ENCODE measurements at regions not wholly inside any gene's neighbourhood (a gene's known extent, or its start where the extent isn't known, plus 50 kb on each side); places are given as distances from the start of the nearest gene placed in this dataset.

DNA sequence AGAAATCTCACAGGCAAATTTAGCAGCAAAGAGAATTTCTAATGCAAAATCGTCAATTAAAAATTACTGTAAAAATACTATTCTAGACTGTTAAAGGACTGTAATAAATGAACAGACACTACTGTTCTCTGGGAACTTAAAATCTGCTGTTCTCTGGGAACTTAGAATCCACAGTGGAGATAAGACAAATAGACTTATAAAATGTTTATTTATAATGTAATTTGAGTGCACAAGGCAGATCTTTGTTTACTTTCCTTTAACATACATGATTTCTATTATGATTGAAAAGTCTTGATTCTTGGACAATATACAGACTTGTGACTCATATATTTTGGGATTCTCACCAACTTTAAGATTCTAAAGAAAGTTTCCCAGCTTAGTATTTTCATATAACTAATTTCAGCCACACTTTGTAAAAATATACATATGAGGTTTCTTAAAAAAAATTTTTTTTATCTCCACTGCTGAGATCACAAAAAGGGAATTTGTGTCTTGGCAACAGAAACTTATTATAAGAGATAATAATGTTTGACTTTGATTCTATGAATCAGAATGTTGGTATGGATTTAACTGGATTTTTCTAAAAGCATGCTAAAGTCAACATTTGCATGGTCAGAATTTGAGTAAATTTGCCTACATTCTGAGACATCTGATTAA lies 166.3 kb upstream of the RHOBTB1 start:
- H3K4me1 Mint-ChIP-seq (ENCODE audit: low read depth, unreplicated experiment) = no peaks in the 10 kb centered on the region
- H3K36me3 Mint-ChIP-seq (ENCODE audit: unreplicated experiment) = no peaks in the 10 kb centered on the region
- TF ChIP-seq, protein P1, sequence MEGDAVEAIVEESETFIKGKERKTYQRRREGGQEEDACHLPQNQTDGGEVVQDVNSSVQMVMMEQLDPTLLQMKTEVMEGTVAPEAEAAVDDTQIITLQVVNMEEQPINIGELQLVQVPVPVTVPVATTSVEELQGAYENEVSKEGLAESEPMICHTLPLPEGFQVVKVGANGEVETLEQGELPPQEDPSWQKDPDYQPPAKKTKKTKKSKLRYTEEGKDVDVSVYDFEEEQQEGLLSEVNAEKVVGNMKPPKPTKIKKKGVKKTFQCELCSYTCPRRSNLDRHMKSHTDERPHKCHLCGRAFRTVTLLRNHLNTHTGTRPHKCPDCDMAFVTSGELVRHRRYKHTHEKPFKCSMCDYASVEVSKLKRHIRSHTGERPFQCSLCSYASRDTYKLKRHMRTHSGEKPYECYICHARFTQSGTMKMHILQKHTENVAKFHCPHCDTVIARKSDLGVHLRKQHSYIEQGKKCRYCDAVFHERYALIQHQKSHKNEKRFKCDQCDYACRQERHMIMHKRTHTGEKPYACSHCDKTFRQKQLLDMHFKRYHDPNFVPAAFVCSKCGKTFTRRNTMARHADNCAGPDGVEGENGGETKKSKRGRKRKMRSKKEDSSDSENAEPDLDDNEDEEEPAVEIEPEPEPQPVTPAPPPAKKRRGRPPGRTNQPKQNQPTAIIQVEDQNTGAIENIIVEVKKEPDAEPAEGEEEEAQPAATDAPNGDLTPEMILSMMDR (IDR thresholded peaks at IDR 0.05; ENCODE audit: partially characterized antibody, unreplicated experiment) = no peak
- H3K4me3 Mint-ChIP-seq (ENCODE audit: unreplicated experiment) = no peak overlapping the region
- no peak overlapping the region for H3K27ac Mint-ChIP-seq (ENCODE audit: unreplicated experiment)
- no peaks in the 10 kb centered on the region for H3K27me3 Mint-ChIP-seq (ENCODE audit: unreplicated experiment)
- H3K9me3 Mint-ChIP-seq (ENCODE audit: unreplicated experiment) = no peaks in the 10 kb centered on the region
- DNase-seq = no peak

DNA sequence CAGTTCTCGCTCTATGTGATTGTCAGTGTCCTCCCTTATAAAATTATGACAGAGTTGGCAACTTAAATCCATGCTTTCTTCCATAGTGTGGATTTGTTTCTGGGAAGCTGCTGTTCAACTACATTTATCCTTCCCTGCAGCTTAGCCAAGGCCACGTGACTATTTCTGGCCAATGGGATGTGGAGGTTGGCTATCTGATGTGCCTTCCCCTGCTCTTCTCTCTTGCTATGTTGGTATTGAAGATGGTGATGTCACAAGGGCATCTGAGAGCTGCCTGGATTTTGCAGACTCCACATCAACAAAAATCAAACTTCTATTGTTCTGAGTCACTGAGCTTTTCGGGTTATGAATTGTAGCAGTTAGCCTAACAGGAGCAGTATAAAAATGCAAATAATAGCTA lies 164.9 kb upstream of the RHOBTB1 start:
- no peaks in the 10 kb centered on the region for H3K36me3 Mint-ChIP-seq (ENCODE audit: unreplicated experiment)
- DNase-seq = no peak
- TF ChIP-seq, protein P1 (IDR thresholded peaks at IDR 0.05; ENCODE audit: partially characterized antibody, unreplicated experiment) = no peak

DNA sequence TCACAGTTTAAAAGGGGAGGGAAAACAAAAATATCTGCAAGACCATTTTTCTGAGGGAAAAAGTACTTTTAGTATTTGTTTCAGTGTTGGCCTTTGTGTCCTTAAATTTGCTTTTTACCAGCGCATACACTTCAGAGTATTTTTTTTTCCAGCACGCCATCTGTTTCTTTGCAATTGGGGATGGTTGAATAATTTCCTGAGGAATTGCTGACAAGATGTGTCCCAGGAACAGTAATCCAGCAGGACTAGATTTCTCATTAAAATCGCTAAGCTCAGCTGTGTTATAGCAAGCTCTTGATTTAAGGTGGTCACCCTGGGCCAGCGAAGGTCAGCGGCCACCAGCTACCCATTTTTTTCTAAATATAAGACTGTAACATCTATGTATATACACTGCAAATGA lies 156.9 kb upstream of the RHOBTB1 start:
- Mint-ChIP-seq H3K36me3 (ENCODE audit: unreplicated experiment) (no peaks in the 10 kb centered on the region), H3K27me3 (ENCODE audit: unreplicated experiment) (no peaks in the 10 kb centered on the region), H3K4me1 (ENCODE audit: low read depth, unreplicated experiment) (peaks cover 24% of the 10 kb centered on the region), H3K9me3 (ENCODE audit: unreplicated experiment) (peaks cover 2% of the 10 kb centered on the region), H3K4me3 (ENCODE audit: unreplicated experiment) (no peak overlapping the region), H3K27ac (ENCODE audit: unreplicated experiment) (no peak overlapping the region)
- no peak for DNase-seq
- TF ChIP-seq, protein P1 (IDR thresholded peaks at IDR 0.05; ENCODE audit: partially characterized antibody, unreplicated experiment) = no peak

More for the DNA sequence above, 164.9 kb upstream of the RHOBTB1 start:
- H3K27me3 Mint-ChIP-seq (ENCODE audit: unreplicated experiment) = no peaks in the 10 kb centered on the region
- no peaks in the 10 kb centered on the region for H3K4me1 Mint-ChIP-seq (ENCODE audit: low read depth, unreplicated experiment)
- H3K27ac Mint-ChIP-seq (ENCODE audit: unreplicated experiment) = no peak overlapping the region
- H3K9me3 Mint-ChIP-seq (ENCODE audit: unreplicated experiment) = no peaks in the 10 kb centered on the region
- no peak overlapping the region for H3K4me3 Mint-ChIP-seq (ENCODE audit: unreplicated experiment)

DNA sequence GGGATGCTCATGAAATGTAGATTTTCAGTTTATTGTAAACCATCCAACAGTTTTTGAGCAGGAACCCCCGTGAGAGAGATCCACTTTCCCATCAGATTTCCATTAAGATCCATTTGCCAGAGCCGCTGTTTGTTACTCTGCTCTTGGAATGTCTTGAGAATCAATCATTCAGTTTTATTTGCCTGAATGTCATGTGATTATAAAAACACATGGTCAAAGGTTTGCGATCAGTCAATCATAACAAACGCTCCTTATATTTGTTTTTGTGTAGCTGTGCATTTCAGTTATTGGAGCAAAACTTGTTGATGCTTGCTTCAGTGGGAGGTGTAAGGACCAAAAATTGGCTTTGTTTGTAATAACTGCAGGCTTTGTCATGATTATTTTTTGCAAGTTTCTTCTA lies 155.8 kb upstream of the RHOBTB1 start:
- no peaks in the 10 kb centered on the region for H3K36me3 Mint-ChIP-seq (ENCODE audit: unreplicated experiment)
- no peaks in the 10 kb centered on the region for H3K27me3 Mint-ChIP-seq (ENCODE audit: unreplicated experiment)
- TF ChIP-seq, protein P1 (IDR thresholded peaks at IDR 0.05; ENCODE audit: partially characterized antibody, unreplicated experiment) = no peak
- peaks cover 24% of the 10 kb centered on the region for H3K4me1 Mint-ChIP-seq (ENCODE audit: low read depth, unreplicated experiment)
- H3K9me3 Mint-ChIP-seq (ENCODE audit: unreplicated experiment) = peaks cover 2% of the 10 kb centered on the region
- DNase-seq = no peak
- peak overlapping the region; percentile 4 for H3K4me3 Mint-ChIP-seq (ENCODE audit: unreplicated experiment)
- no peak overlapping the region for H3K27ac Mint-ChIP-seq (ENCODE audit: unreplicated experiment)

DNA sequence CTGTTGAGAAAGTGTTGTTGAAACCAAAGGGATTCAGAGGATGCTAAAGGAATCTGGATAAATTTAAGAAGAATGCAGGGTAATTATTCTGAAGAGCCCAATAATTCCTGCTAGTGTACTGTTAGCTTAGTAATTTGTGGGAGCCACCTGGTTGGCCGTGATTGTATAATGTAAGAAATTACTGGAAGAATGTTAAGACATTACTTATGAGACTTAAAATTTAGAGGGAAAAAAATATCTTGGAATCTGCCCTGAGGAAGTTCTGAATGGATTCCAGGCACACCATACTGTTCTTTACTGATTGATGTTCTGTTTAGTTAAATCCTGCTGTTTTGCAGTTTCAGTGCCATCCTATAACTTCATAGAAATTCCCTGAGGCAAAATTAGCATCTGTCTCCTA lies 155.0 kb upstream of the RHOBTB1 start:
- H3K9me3 Mint-ChIP-seq (ENCODE audit: unreplicated experiment) = peaks cover 2% of the 10 kb centered on the region
- TF ChIP-seq, protein P1 (IDR thresholded peaks at IDR 0.05; ENCODE audit: partially characterized antibody, unreplicated experiment) = no peak
- no peaks in the 10 kb centered on the region for H3K27me3 Mint-ChIP-seq (ENCODE audit: unreplicated experiment)
- no peak overlapping the region for H3K27ac Mint-ChIP-seq (ENCODE audit: unreplicated experiment)
- H3K4me3 Mint-ChIP-seq (ENCODE audit: unreplicated experiment) = no peak overlapping the region
- no peak for DNase-seq
- H3K36me3 Mint-ChIP-seq (ENCODE audit: unreplicated experiment) = no peaks in the 10 kb centered on the region
- H3K4me1 Mint-ChIP-seq (ENCODE audit: low read depth, unreplicated experiment) = peaks cover 24% of the 10 kb centered on the region
